Ishikawa (cell line): ENCODE measurements at regions not wholly inside any gene's neighbourhood (a gene's known extent, or its start where the extent isn't known, plus 50 kb on each side); places are given as distances from the start of the nearest gene placed in this dataset.

ENCODE experiments used
- CEBPB ChIP-seq: IDR thresholded peaks from 2 replicates; pipeline ENCODE4 v1.6.1; 2012
- CREB1 ChIP-seq: IDR thresholded peaks from 2 replicates; pipeline ENCODE4 v1.6.1; 2012; ENCODE audit warnings: low read depth
- EGR1 ChIP-seq: IDR thresholded peaks from 2 replicates; pipeline ENCODE4 v1.6.1; 2012
- EP300 ChIP-seq: IDR thresholded peaks from 2 replicates; pipeline ENCODE4 v1.6.1; 2012; ENCODE audit warnings: borderline replicate concordance
- FOXM1 ChIP-seq: IDR thresholded peaks from 2 replicates; pipeline ENCODE4 v1.6.1; 2012; ENCODE audit warnings: low read depth, borderline replicate concordance
- NFIC ChIP-seq: IDR thresholded peaks from 2 replicates; pipeline ENCODE4 v1.6.1; 2012
- RAD21 ChIP-seq: IDR thresholded peaks from 2 replicates; pipeline ENCODE4 v1.6.1; 2012; ENCODE audit warnings: low read depth
- TAF1 ChIP-seq: IDR thresholded peaks from 2 replicates; pipeline ENCODE4 v1.6.1; 2012; ENCODE audit warnings: low read depth, mild to moderate bottlenecking
- TCF12 ChIP-seq: IDR thresholded peaks from 2 replicates; pipeline ENCODE4 v1.6.1; 2012; ENCODE audit warnings: low read depth
- TEAD4 ChIP-seq: IDR thresholded peaks from 2 replicates; pipeline ENCODE4 v1.6.1; 2012
- YY1 ChIP-seq: IDR thresholded peaks from 2 replicates; pipeline ENCODE4 v1.6.1; 2012; ENCODE audit warnings: low read depth
- ZBTB7A ChIP-seq: IDR thresholded peaks from 2 replicates; pipeline ENCODE4 v1.6.1; 2012; ENCODE audit warnings: low read depth
- TF ChIP-seq, protein P1 (sequence below): IDR thresholded peaks from 2 replicates; pipeline ENCODE4 v1.6.1; 2012
- TF ChIP-seq, protein P2 (sequence below): IDR thresholded peaks from 2 replicates; pipeline ENCODE4 v1.6.1; 2012
- TF ChIP-seq, protein P3 (sequence below): IDR thresholded peaks from 2 replicates; pipeline ENCODE4 v1.6.1; 2012; ENCODE audit warnings: low read depth, mild to moderate bottlenecking

DNA sequence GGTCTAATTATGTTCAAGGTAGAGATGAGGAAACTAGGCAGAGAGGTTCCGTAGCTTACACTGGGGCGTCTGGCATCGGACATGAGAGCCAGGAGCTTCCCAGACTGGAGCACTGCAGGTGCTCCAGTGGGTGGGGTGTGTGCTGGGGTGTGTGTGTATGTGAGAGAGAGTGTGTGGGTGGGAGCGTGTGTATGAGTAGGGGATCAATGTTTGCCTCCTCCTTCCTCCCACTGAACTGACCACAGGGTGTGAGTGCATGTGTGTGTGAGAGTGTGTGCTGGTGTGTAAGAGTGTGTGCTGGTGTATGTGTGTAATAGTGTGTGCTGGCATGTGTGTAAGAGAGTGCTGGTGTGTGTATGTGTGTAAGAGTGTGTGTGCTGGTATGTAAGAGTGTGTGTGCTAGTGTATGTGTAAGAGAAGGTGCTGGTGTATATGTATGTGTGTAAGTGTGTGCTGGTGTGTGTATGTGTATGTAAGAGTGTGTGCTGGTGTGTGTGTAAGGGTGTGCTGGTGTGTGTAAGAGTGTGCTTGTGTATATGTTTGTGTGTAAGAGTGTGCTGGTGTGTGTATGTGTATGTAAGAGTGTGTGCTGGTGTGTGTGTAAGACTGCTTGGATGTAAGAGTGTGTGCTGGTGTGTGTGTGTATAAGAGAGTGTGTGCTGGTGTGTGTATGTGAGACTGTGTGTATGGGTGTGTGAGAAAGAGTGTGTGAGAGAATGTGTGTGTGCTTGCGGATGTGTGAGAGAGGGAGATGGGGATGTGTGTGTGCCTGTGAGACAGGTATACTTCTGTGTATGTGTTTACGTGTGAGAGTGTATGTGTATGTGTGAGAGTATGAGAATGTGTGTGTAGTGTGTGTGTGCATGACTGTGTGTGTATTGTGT lies 139.9 kb downstream of the MRM1 start:
- TF ChIP-seq, protein P1, sequence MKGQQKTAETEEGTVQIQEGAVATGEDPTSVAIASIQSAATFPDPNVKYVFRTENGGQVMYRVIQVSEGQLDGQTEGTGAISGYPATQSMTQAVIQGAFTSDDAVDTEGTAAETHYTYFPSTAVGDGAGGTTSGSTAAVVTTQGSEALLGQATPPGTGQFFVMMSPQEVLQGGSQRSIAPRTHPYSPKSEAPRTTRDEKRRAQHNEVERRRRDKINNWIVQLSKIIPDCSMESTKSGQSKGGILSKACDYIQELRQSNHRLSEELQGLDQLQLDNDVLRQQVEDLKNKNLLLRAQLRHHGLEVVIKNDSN, result no peak
- TF ChIP-seq, protein P2, sequence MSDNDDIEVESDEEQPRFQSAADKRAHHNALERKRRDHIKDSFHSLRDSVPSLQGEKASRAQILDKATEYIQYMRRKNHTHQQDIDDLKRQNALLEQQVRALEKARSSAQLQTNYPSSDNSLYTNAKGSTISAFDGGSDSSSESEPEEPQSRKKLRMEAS, result no peak

DNA sequence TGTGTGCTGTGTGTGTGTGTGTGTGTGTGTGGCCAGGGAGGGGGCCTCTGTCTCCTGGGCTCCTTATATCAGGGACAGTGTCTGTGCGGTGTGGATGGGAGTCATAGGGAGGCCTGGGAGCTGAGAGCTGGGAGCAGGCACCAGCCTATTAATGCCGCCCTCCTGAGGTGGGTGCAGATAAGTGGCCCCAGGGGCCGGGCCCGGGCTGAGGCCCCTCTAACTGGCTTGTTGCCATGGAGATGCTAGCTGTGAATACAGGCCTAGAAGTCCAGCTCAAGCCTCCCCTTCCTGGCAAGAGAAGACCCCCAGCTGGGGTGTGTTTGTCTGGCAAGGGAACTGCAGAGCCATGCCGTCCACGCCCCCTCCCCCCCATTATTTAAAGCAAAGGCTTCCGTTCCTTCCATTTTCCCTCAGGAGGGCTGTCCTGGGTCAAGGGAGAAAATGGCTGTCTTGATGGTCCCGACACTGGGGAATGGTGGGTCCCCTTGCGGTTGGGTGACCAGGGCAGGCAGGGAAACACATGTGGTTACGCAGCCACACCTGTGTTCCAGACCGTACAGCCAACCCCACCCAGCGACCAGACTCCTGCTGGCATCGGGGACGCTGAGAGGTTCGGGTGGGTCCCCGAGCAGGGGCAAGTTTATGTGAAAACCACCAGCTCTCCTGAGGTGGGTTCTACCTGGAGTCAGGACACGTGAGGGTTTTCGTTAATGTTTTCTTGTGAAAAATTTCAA lies 141.1 kb downstream of the MRM1 start:
- TF ChIP-seq, protein P1, result no peak
- TF ChIP-seq YY1, result no peak
- no peak for TF ChIP-seq ZBTB7A
- no peak for TF ChIP-seq TEAD4
- no peak for TF ChIP-seq NFIC
- TF ChIP-seq FOXM1, result no peak
- TF ChIP-seq TCF12, result no peak
- no peak for TF ChIP-seq CREB1
- no peak for TF ChIP-seq RAD21
- no peak for TF ChIP-seq CEBPB
- TF ChIP-seq, protein P2, result no peak
- TF ChIP-seq EGR1, result no peak
- TF ChIP-seq TAF1, result no peak
- TF ChIP-seq EP300, result no peak
- TF ChIP-seq, protein P3, sequence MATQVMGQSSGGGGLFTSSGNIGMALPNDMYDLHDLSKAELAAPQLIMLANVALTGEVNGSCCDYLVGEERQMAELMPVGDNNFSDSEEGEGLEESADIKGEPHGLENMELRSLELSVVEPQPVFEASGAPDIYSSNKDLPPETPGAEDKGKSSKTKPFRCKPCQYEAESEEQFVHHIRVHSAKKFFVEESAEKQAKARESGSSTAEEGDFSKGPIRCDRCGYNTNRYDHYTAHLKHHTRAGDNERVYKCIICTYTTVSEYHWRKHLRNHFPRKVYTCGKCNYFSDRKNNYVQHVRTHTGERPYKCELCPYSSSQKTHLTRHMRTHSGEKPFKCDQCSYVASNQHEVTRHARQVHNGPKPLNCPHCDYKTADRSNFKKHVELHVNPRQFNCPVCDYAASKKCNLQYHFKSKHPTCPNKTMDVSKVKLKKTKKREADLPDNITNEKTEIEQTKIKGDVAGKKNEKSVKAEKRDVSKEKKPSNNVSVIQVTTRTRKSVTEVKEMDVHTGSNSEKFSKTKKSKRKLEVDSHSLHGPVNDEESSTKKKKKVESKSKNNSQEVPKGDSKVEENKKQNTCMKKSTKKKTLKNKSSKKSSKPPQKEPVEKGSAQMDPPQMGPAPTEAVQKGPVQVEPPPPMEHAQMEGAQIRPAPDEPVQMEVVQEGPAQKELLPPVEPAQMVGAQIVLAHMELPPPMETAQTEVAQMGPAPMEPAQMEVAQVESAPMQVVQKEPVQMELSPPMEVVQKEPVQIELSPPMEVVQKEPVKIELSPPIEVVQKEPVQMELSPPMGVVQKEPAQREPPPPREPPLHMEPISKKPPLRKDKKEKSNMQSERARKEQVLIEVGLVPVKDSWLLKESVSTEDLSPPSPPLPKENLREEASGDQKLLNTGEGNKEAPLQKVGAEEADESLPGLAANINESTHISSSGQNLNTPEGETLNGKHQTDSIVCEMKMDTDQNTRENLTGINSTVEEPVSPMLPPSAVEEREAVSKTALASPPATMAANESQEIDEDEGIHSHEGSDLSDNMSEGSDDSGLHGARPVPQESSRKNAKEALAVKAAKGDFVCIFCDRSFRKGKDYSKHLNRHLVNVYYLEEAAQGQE, result no peak

DNA sequence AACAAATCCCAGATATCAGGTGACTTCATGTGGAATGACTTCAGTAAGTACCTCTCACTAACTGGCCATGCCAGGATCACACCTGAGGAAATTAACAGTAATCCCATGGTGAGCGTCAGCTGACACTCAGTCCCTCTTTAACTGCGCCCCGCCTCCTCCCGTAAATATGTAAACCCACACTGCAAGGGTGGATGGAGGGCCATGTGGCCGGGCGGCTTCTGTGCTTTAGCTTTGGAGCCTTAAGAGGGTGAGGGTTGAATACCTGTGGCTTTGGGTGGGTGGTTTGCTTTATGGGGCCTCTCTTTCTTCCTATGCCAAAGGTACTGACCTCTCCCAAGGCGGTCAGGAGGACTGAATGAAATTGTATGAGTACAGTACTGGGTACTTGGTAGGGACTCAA lies 141.7 kb downstream of the MRM1 start:
- TF ChIP-seq, protein P1, result peak; percentile 36; the same call in 1 of the 2 replicates
- no peak for TF ChIP-seq TEAD4
- no peak for TF ChIP-seq RAD21
- no peak for TF ChIP-seq YY1

DNA sequence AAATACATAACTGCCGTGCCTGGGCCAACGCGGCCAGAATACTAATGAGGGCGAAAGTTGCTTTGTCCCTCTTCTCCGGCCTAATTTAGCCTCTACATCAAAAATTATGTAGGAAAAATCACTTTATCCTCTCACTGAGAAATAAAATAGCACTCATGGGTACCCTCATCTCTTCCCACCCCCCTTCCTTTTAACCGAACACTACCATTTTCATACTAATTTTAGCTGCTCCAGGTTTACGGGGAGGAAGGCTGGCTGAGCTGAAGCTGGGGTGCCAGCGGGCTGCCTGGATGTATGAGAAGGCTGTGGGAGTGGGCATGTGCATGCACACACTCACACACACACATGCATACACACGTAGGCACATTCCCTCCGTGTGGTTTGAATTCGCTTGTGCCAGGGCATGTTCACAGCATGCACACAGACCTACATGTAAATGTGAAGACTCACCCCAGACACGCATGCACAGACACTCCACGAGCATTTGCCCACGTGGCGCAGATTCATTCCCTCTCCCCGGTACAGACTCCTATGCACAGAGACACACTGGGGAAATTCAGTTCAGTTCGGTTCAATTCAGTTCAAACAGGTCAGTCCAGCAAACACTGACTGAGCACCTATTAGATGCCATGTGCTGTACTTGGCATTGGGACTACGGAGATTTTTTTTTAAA lies 145.1 kb downstream of the MRM1 start:
- TF ChIP-seq RAD21 (no peak), CEBPB (no peak), CREB1 (no peak), EP300 (no peak), TEAD4 (no peak), TAF1 (no peak), TCF12 (no peak), NFIC (no peak), FOXM1 (no peak), EGR1 (no peak), YY1 (no peak), ZBTB7A (no peak)
- TF ChIP-seq, protein P2, result no peak
- TF ChIP-seq, protein P3, result no peak
- TF ChIP-seq, protein P1, result no peak

DNA sequence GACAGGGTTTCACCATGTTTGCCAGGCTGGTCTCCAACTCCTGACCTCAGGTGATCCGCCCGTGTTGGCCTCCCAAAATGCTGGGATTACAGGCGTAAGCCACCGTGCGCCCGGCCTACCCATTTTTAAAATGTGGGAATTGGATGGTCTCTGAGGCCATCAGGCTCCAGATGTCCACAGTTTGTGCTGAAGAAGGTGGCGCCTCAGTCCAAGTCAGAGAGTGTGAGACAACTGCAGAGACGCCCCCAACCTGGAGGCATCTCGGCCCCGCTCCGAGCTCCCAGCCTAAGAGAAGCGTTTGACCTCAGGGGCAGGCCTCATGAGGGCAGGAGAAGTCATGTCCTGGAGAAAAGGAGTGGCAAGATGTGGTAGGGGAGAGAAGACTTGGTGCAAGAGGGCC lies 146.5 kb downstream of the MRM1 start:
- TF ChIP-seq, protein P2, result no peak
- no peak for TF ChIP-seq CREB1
- TF ChIP-seq YY1, result no peak
- no peak for TF ChIP-seq TAF1
- TF ChIP-seq, protein P1, result no peak
- TF ChIP-seq RAD21, result no peak
- no peak for TF ChIP-seq TCF12
- TF ChIP-seq, protein P3, result no peak
- no peak for TF ChIP-seq ZBTB7A
- TF ChIP-seq FOXM1, result no peak
- TF ChIP-seq EP300, result no peak
- no peak for TF ChIP-seq NFIC
- no peak for TF ChIP-seq CEBPB
- TF ChIP-seq TEAD4, result no peak
- TF ChIP-seq EGR1, result no peak
